GM19239 (cell line): ENCODE measurements at regions not wholly inside any gene's neighbourhood (a gene's known extent, or its start where the extent isn't known, plus 50 kb on each side); places are given as distances from the start of the nearest gene placed in this dataset.
A peak's percentile ranks its signal among the peaks of the same experiment; 100 is the strongest.
"Not testable (repeated sequence)": the region's sequence is repeated elsewhere in the genome, so short reads cannot be mapped to it uniquely, and the experiment has no call there.

Experiments
- DNase-seq: peaks from one replicate; pipeline ENCODE4 v3.0.0; 2011; ENCODE audit warnings: low spot score; ENCODE audit not compliant: insufficient read length
- FAIRE-seq: peaks from 2 replicates; lab custom pipeline; 2011; peaks lifted over from hg19 to GRCh38; lab: Jason Lieb, UNC

GRCh38 chr17:6373599-6373998 is 61.3 kb downstream of the AIPL1 start:
- not testable (repeated sequence) for FAIRE-seq, DNase-seq

DNA sequence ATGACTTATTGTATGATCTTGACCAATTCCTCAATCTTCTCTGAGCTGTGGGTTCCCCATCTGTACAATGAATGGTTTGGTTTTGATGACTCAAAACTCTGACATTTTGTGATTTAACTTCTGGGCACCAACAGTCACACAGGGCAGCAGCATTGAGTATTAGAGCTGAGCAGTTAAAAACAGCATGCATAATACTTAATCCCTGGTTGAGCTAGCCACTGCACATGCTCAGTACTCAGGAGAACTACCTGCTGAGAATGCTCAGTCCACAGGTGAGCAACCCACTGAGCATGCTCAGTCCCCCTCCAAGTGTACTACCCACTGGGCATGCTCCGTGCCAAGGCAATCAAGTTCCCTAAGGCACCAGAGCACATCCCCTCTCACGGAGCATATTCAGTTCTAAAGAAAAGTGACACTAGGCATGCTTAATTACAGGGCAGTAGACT is 68.7 kb downstream of the AIPL1 start:
- no peak for DNase-seq
- FAIRE-seq, result no peak

- no peak for FAIRE-seq
- no peak for DNase-seq
These were observed 69.5 kb downstream of the AIPL1 start for GRCh38 chr17:6365200-6365943.

- DNase-seq (peak; percentile 29), FAIRE-seq (no peak)
These were observed 73.2 kb downstream of the AIPL1 start for GRCh38 chr17:6361733-6362132.

- DNase-seq (no peak), FAIRE-seq (no peak)
These were observed 76.8 kb downstream of the AIPL1 start for GRCh38 chr17:6358131-6358530.

GRCh38 chr17:6356562-6356961 is 78.4 kb downstream of the AIPL1 start:
- no peak for FAIRE-seq

GRCh38 chr17:6355196-6355595 is 79.7 kb downstream of the AIPL1 start:
- no peak for FAIRE-seq
- no peak for DNase-seq

More at GRCh38 chr17:6356562-6356961, 78.4 kb downstream of the AIPL1 start:
- no peak for DNase-seq

- DNase-seq (no peak), FAIRE-seq (no peak)
These were observed 81.9 kb downstream of the AIPL1 start for GRCh38 chr17:6352801-6353560.

- no peak for DNase-seq
- no peak for FAIRE-seq
These were observed 82.9 kb downstream of the AIPL1 start for GRCh38 chr17:6352016-6352415.

GRCh38 chr17:6350806-6351205 is 84.1 kb downstream of the AIPL1 start:
- no peak for DNase-seq
- no peak for FAIRE-seq

DNA sequence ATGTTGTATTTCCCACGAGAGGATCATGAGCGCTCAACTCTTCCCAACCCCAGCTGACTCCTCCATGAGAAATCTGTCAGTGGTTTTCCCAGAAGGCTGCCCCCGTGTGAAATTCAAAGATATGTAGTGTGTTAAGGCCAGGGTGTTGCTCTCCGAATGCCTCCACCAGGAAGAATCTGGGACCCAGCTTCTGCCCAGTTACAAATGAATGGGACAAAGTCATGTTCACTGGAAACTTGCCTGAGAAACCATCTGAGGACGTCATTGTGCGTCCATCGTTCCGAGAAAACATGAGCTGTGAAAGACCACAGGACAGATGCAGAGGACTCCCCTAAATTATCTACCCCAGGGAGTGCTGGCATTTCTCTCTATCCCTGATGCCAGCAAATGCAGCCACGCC is 86.0 kb downstream of the AIPL1 start:
- FAIRE-seq (no peak), DNase-seq (no peak)

DNA sequence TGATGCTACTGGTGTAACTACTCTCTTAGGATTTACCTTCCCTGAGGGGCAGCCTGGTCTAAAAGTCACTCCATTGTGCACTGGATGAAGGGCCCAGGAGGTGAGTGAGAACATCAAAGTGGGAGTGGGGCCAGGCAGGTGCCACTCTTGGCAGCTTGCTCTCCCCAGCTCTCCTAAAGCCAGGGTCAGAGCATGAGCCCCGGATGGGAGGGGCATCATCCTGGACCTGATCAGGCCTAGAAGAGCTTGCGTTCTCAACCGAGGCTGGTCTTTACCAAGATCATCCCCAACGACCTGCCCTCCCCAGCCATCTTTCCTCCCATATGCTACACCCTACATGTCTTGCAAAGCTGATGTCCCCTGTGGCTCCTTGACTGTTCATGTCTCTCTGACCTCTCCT is 87.1 kb downstream of the AIPL1 start:
- FAIRE-seq, result no peak
- DNase-seq, result no peak

DNA sequence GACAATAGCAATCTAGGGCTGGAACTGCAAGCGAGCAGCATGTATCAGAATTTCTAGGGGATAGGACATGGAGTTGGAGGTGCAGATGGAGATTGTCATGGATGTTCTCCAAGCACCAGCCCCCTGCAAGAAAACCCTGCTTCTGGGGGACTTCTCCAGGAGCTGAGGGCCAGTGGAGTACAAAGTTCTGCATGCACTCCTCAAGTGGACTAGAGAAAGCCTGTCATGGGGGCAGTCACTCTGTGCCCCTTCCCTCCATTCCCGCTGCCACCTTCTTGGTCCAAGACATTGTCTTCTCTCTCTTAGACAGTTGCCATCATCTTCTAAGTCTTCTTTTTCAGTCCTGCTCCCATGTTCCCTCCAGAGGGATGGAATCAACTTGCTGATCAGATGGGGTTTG is 87.9 kb downstream of the AIPL1 start:
- FAIRE-seq, result no peak
- DNase-seq, result no peak

DNA sequence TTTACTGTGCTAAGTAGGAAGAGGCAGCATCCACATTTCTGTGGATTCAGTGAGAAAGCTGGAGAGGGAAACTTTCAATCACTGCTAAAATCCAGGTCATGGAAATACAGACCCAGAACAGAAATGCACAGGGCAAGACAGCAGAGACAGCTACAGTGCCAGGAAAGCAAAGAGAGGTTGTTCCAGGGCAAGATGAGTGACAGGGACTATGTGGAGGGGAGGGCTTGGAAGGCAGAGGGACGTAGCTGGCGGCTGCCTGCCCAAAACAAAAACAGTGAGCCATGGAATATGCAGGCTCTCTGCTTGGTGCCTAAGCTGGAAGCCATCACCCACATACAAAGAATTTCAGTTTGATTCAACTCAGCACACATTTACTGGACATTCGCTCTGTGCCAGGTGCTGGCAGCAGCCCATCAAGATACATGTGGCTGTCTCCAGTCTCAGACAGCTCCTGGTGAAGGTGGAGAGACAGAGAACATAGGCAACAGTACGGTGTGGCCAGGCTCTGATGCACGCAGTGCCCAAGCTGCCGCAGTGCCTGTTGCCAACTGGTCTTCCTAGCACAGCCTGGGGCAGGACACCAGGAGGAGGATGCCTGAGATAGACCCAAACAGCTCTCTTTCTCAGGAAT is 88.7 kb downstream of the AIPL1 start:
- DNase-seq (no peak), FAIRE-seq (no peak)

DNA sequence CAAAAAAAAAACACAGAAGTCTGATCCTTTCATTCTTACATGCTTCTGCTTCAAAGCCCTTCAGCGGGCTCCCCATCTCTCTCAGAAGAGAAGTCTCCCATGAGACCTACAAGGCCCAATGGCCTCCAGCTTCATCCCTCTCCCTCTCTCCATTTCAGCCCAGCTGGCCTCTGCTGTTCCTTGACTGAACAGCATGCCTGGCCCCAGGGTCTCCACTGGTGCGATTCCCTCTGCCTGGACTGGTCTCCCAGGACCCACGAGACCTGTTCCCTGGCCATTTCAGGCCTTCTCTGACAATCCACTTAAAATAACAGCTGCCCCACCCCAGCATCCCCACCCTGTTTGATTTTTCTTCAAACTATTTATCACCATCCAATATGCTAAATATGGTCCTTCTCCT is 91.2 kb downstream of the AIPL1 start:
- no peak for FAIRE-seq
- no peak for DNase-seq

DNA sequence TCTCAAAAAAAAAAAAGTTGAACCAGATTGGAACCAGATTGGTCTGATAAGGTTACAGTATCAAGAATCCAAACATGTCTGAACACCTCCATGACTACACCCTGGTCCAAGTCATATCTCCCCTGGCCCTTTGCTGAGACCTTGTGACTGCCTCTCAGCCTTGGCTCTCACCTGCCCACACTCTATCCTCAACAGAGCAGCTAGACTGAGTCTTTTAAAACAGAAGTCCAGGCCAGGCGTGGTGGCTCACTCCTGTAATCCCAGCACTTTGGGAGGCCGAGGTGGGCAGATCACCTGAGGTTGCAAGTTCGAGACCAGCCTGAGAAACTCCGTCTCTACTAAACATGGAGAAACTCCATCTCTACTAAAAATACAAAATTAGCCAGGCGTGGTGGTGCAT is 91.7 kb downstream of the AIPL1 start:
- DNase-seq (no peak), FAIRE-seq (no peak)

GRCh38 chr17:6340708-6341107 is 94.2 kb downstream of the AIPL1 start:
- no peak for DNase-seq
- no peak for FAIRE-seq

DNA sequence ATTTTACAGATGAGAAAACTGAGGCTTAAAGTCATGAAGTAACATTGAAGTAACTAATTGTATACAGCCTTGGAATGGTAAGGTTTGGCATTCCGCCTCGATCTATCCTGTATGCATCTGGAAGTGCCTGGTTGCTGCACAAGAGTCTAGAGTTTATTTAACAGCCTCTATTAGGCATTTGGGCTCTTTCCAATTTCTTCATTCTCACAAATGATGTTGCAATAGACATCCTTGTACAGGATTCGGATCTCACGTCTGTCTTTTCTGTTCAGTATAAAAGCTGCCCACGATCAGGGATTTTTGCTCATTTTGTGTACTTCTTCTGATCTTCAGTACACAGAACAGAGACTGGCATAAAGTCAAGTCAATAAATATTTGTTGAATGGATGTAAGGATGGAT is 100.5 kb downstream of the AIPL1 start:
- FAIRE-seq, result no peak
- DNase-seq, result no peak

DNA sequence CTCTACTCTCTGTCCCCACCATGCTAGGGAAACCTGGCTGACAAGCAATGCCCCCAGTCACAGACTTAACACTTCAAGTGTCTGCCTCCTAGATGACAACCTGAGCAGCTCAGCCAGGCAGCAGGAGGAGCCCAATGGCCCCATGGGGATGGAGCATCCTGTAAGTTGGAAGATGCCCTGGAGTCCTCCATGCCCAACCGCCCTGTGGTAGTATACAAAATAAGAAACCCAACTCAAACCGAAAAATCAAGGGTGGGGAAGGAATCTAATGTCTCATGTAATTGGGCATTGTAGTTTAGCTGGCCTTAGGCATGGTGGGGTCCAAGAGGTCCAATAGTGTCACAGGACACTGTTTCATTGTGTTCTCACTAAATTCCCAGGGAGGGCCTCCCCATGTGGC is 104.0 kb downstream of the AIPL1 start:
- no peak for FAIRE-seq
- DNase-seq, result no peak

GRCh38 chr17:6328279-6328678 is 106.6 kb downstream of the AIPL1 start:
- DNase-seq, result no peak
- FAIRE-seq, result no peak

- FAIRE-seq (no peak), DNase-seq (no peak)
These were observed 107.9 kb downstream of the AIPL1 start for GRCh38 chr17:6327007-6327406.
